Adrenal gland (tissue), 9 donors: ENCODE measurements at regions not wholly inside any gene's neighbourhood (a gene's known extent, or its start where the extent isn't known, plus 50 kb on each side); places are given as distances from the start of the nearest gene placed in this dataset.

ENCODE experiments used
- DNase-seq, 7 donors: peaks; one replicate each; pipeline ENCODE4 v3.0.0-alpha.2; 2019 to 2020
- H3K27ac ChIP-seq, 5 donors: fragments of 200-600 bp; sonication (generic) in 4 of 5; 1 replicate in 3 of 5; 2 replicates in 2 of 5; pipeline versions ENCODE4 v1.5.1 to v1.8.0; 2016 to 2020; ENCODE audit warnings: mild to moderate bottlenecking in 1 of 5
- H3K27me3 ChIP-seq: fragments of 200-600 bp; 2 replicates; pipeline ENCODE4 v1.8.0; 2021
- H3K36me3 ChIP-seq, 2 donors: fragments of 200-600 bp; replicated peaks in 1 of 2; 1 replicate in 1 of 2; 2 replicates in 1 of 2; pipeline versions ENCODE4 v1.5.1 to v1.8.0; 2018 to 2022
- H3K4me1 ChIP-seq, 2 donors: fragments of 200-600 bp; replicated peaks in 1 of 2; 1 replicate in 1 of 2; 2 replicates in 1 of 2; pipeline versions ENCODE4 v1.5.1 to v1.8.0; 2018 to 2021
- H3K4me3 ChIP-seq, 4 donors: fragments of 200-600 bp; sonication (generic) in 3 of 4; one replicate each; pipeline ENCODE4 v1.5.1; 2016 to 2018
- H3K9me3 ChIP-seq, 3 donors: fragments of 200-600 bp; sonication (generic) in 1 of 3; replicated peaks in 1 of 3; 1 replicate in 2 of 3; 2 replicates in 1 of 3; pipeline versions ENCODE4 v1.5.1 to v1.8.0; 2016 to 2021
- CTCF ChIP-seq, 6 experiments: fragments of 450-650 bp in 4 of 6; fragments of 200-600 bp in 2 of 6; sonication (generic) in 1 of 6; IDR thresholded peaks; 1 replicate in 5 of 6; 2 replicates in 1 of 6; pipeline versions ENCODE4 v1.5.1 to v1.8.0; 2016 to 2021; ENCODE audit warnings: antibody characterized with exemption in 6 of 6, mild to moderate bottlenecking in 2 of 6, moderate library complexity in 1 of 6
- POLR2A ChIP-seq, 2 donors: fragments of 450-650 bp; IDR thresholded peaks; one replicate each; pipeline ENCODE4 v1.6.1; 2017; ENCODE audit warnings: antibody characterized with exemption in 2 of 2, mild to moderate bottlenecking in 2 of 2, moderate library complexity in 1 of 2
- WGBS, 4 donors: extraction: QIAGEN DNeasy Blood & Tissue Kit in 2 of 4; methylation state at CpG; one replicate each; pipeline versions ENCODE4 v1.1.5 to v1.1.7; 2013 to 2017; 5-methylcytosine and 5-hydroxymethylcytosine counted together
- intact Hi-C, 2 donors: fragments of 100-400 bp; cut with DNase I; formaldehyde crosslinking; loops; one replicate each; pipeline versions ENCODE4 v1.14.1 to v1.15.0; 2022 to 2023
- small RNA-seq, 2 donors: library from RNA; depleted of rRNA; stranded (forward); fragments of <200 nt; gene quantifications; one replicate each; pipeline ENCODE3, GENCODE V24; 2016
- donor health status: healthy with polysubstance abuse.
- donor health status: Bipolar disorder and iron deficiency.
- donor health status: DM: yes; HTN: yes; CAD: no.
- donor health status: DM: no; HTN: no; CAD: no.
- donor health status: DM: no; HTN: no; CAD: no.

- Histone ChIP-seq H3K27ac (no peak overlapping the region), H3K4me3 (no peak overlapping the region), H3K27me3 (no peaks in the 10 kb centered on the region), H3K4me1 (no peaks in the 10 kb centered on the region), H3K9me3 (no peaks in the 10 kb centered on the region), H3K36me3 (no peaks in the 10 kb centered on the region)
- 89 to 100% (median 92%) methylated on average over 1 to 5 of the region's 5 CpGs for WGBS, 4 donors
- TF ChIP-seq CTCF (IDR thresholded peaks at IDR 0.05) (no peak), POLR2A (IDR thresholded peaks at IDR 0.05) (no peak)
- intact Hi-C loops, result no loop called here
- no peak for DNase-seq
These were observed 475.0 kb downstream of the SOX5 start for GRCh38 chr12:23474438-23474976.

Small RNA genes lying in the stretch of these regions (small RNA-seq; reads per million reads assigned to genes)
- gene AC087258.2, result 0 reads per million in 2 donors
